Heart right ventricle (tissue), 16 donors: ENCODE measurements at regions not wholly inside any gene's neighbourhood (a gene's known extent, or its start where the extent isn't known, plus 50 kb on each side); places are given as distances from the start of the nearest gene placed in this dataset.

Source experiments
- ATAC-seq, 8 donors: fragments of 200-7000 bp; cut with Tn5 transposase; one replicate each; pipeline ENCODE4 v1.9.1; 2020; ENCODE audit warnings: mild to moderate bottlenecking in 8 of 8, moderate library complexity in 8 of 8, moderate number of reproducible peaks in 1 of 8
- DNase-seq, 2 donors: peaks; one replicate each; pipeline ENCODE4 v3.0.0-alpha.2; 2020
- H3K27ac ChIP-seq, 10 donors: fragments of 200-600 bp; sonication (generic) in 2 of 10; one replicate each; pipeline versions ENCODE4 v1.5.0 to v1.8.0; 2020 to 2022; ENCODE audit warnings: mild to moderate bottlenecking in 3 of 10
- H3K27me3 ChIP-seq, 7 donors: fragments of 200-600 bp; one replicate each; pipeline ENCODE4 v1.8.0; 2021 to 2022; ENCODE audit warnings: mild to moderate bottlenecking in 2 of 7
- H3K36me3 ChIP-seq, 9 donors: fragments of 200-600 bp; sonication (generic) in 1 of 9; one replicate each; pipeline versions ENCODE4 v1.5.0 to v1.8.0; 2020 to 2022; ENCODE audit warnings: mild to moderate bottlenecking in 2 of 9
- H3K4me1 ChIP-seq, 9 donors: fragments of 200-600 bp; sonication (generic) in 1 of 9; one replicate each; pipeline versions ENCODE4 v1.5.0 to v1.8.0; 2020 to 2022; ENCODE audit warnings: mild to moderate bottlenecking in 4 of 9
- H3K4me3 ChIP-seq, 10 donors: fragments of 200-600 bp; sonication (generic) in 2 of 10; one replicate each; pipeline versions ENCODE4 v1.5.0 to v1.8.0; 2020 to 2022; ENCODE audit warnings: mild to moderate bottlenecking in 7 of 10, moderate library complexity in 2 of 10
- H3K9me3 ChIP-seq, 11 donors: fragments of 200-600 bp in 10 of 11; sonication (generic) in 2 of 11; one replicate each; pipeline versions ENCODE4 v1.5.0 to v1.8.0; 2013 to 2022; ENCODE audit warnings: mild to moderate bottlenecking in 2 of 11, control low read depth in 1 of 11, moderate library complexity in 1 of 11
- WGBS, 2 donors: extraction: QIAGEN DNeasy Blood & Tissue Kit; methylation state at CpG; one replicate each; pipeline ENCODE4 v1.1.7; 2013; ENCODE audit warnings: inconsistent platforms in 1 of 2; 5-methylcytosine and 5-hydroxymethylcytosine counted together
- intact Hi-C, 10 donors: fragments of 100-400 bp; cut with DNase I; formaldehyde crosslinking; loops; one replicate each; pipeline versions ENCODE4 v1.11.1 to v1.14.2; 2022
- TF ChIP-seq, protein P1 (sequence below), 9 donors: fragments of 200-600 bp; sonication (generic) in 2 of 9; IDR thresholded peaks; one replicate each; pipeline versions ENCODE4 v1.5.0 to v1.8.0; 2021 to 2022; ENCODE audit warnings: antibody characterized with exemption in 9 of 9, mild to moderate bottlenecking in 5 of 9, moderate library complexity in 1 of 9
- donor health status: Arrhythmogenic right ventricular cardiomyopathy.
- donor health status: ischemic (EF 13 %, LVEDD 7.1; RV severe dilation, severe dysfunction).
- donor health status: healthy with polysubstance abuse.
- donor health status: DM: no; HTN: yes; CAD: no.
- donor health status: DM: no; HTN: no; CAD: no.
- donor health status: ischemic (EF 25% LVEDD 6.9; RV normal size, moderate dysfunction).
- donor health status: ischemic (EF 25% LVEDD 5.7; RV mildly dilated, moderate dysfunction).
- donor health status: healthy.
- donor health status: DM: yes; HTN: yes; CAD: no.
- donor health status: Ischemic cardiomyopathy.
- donor health status: ischemic (EF 35%, LVEDD 5.7; RV mildly dilated, moderate dysfunction).
- donor health status: nonischemic (EF 11% LVEDD 7.7; RV severe dilation, severe dysfunction).
- donor health status: DM: yes; HTN: yes; CAD: no.
- donor health status: PGD.
- donor health status: ischemic (EF 29% LVEDD 5.4; RV normal size, mild dysfunction).
- donor health status: nonischemic (EF 23%, LVEDD 6.1; RV moderate dilation, normal function).

DNA sequence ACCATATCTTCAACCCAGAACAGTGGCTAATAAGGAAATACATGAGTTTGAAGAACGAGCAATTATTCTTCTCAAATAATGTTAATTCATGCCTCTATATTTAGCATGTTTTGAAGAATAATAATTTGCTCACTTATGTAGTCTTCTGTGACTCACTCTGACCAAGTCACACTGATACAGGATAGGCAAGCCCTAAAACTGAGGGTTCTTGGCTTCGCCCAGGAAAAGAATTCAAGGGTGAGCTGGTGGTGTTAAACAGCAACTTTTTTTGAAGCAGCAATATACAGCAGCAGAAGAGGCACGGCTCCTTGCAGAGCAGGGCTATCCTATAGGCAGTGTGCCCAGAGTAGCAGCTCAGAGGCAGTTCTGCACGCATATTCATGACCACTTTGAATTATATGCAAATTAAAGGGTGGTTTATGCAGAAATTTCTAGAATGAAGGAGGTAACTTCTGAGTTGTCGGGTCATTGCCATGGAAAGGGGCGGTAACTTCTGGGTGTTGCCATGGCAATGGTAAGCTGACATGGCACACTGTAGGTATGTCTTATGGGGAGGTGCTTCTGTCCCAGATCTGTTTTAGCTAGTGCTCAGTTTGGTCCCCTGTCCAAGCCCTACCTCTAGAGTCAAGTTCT, 200.6 kb downstream of the RND3 start:
- DNase-seq, result no peak
- Histone ChIP-seq H3K27ac (no peak overlapping the region), H3K4me1 (peaks cover 0 to 11% (median 6%) of the 10 kb centered on the region in 9 donors), H3K27me3 (no peaks in the 10 kb centered on the region), H3K36me3 (no peaks in the 10 kb centered on the region), H3K9me3 (peaks cover 0 to 8% (median 0%) of the 10 kb centered on the region in 11 donors), H3K4me3 (no peak overlapping the region)
- WGBS, 2 donors, result 88 to 92% methylated on average over 6 of the region's 6 CpGs
- TF ChIP-seq, protein P1, sequence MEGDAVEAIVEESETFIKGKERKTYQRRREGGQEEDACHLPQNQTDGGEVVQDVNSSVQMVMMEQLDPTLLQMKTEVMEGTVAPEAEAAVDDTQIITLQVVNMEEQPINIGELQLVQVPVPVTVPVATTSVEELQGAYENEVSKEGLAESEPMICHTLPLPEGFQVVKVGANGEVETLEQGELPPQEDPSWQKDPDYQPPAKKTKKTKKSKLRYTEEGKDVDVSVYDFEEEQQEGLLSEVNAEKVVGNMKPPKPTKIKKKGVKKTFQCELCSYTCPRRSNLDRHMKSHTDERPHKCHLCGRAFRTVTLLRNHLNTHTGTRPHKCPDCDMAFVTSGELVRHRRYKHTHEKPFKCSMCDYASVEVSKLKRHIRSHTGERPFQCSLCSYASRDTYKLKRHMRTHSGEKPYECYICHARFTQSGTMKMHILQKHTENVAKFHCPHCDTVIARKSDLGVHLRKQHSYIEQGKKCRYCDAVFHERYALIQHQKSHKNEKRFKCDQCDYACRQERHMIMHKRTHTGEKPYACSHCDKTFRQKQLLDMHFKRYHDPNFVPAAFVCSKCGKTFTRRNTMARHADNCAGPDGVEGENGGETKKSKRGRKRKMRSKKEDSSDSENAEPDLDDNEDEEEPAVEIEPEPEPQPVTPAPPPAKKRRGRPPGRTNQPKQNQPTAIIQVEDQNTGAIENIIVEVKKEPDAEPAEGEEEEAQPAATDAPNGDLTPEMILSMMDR (IDR thresholded peaks at IDR 0.05), result no peak
- no peak for ATAC-seq
- intact Hi-C loops, result loop anchor here in 2 of 10 donors (10.0 kb wide), 2 partner anchors 188 to 198 kb away; partner anchors contain the start of gene RND3 (in 1 of the 2)

DNA sequence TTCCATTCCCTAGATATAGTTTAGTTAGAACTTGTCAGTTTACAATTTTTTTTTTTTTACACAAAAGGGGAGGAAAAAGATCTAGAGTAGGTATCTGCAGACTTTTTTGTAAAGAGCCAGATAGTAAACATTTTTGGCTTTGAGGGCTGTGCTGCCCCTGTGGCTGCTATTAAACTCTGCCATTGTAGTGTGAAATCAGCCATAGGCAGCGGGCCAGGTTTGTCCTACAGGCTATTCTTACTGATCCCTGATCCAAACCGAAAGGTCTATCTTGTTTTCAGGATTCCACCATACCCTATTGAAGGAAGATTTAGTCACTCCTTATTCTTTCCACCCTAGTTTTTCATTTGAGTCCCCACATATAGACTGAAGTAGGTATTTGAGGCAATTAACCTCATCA, 203.4 kb downstream of the RND3 start:
- intact Hi-C loops, result loop anchor here in 3 of 10 donors (5.0 to 10.0 kb wide), 3 partner anchors 191 to 203 kb away; partner anchors contain the start of gene RND3 (in 2 of the 3)
- 92 to 96% methylated on average over 2 of the region's 2 CpGs for WGBS, 2 donors
- Histone ChIP-seq H3K4me3 (no peak overlapping the region), H3K27ac (no peak overlapping the region), H3K9me3 (peaks cover 0 to 5% (median 0%) of the 10 kb centered on the region in 11 donors), H3K4me1 (peaks cover 0 to 26% (median 6%) of the 10 kb centered on the region in 9 donors), H3K27me3 (no peaks in the 10 kb centered on the region), H3K36me3 (no peaks in the 10 kb centered on the region)
- TF ChIP-seq, protein P1 (IDR thresholded peaks at IDR 0.05), result no peak
- DNase-seq (no peak), ATAC-seq (no peak)

DNA sequence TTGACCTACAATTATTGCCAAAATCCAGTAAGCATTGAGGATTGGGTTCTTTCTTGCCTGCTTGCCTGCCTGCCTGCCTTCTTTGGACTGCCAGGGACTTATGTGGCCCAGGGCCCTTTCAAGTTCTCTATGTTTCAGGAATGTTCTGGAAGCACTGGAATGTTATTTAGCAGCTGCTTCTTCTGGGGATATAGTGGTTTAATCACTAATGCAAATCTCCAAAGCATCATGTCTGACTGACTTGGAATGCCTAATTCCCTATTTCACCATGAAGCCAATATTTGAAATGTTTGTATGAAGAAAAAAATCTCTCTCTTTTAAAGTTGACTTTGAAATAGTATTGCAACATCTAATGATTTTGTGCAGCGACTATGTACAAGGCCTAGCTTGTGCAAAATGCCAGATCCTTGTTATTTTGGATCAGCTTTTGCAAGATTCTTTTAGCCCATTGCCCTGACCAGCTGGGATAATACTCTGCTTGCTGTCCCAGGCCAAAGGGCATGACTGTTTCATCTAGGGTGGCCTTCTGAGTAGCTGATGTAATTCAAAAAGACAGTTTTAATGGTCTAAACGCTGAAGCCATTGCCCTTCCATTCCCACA, 204.6 kb downstream of the RND3 start:
- WGBS, 2 donors, result 58 to 74% methylated on average over 2 of the region's 2 CpGs

DNA sequence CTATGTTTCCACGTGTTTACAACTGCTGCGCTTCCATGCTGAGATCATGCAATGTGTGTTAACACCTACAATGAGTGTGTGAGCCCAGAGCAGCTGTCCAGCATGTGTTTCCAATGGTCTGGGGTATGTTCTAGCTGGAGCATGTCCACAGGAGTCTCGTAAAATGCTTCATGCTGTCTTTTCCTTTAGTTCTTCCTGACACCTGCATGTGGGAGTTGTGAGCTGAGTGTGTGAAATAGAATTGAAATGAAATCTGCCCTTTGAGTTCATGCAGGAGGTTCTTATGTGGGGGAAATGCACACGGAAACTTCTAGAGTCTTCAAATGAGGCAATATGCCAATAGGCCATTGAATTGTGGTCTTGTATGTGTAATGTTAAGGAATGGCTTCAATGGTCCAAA, 205.1 kb downstream of the RND3 start:
- peaks cover 0 to 27% (median 6%) of the 10 kb centered on the region in 9 donors for H3K4me1 ChIP-seq
- 76 to 79% methylated on average over 4 of the region's 4 CpGs for WGBS, 2 donors
- intact Hi-C loops, result loop anchor here in 3 of 10 donors (5.0 to 10.0 kb wide), 3 partner anchors 192 to 205 kb away; partner anchors contain the start of gene RND3 (in 2 of the 3)
- no peak overlapping the region for H3K4me3 ChIP-seq
- H3K27me3 ChIP-seq, result no peaks in the 10 kb centered on the region
- ATAC-seq (no peak), DNase-seq (no peak)
- no peaks in the 10 kb centered on the region for H3K36me3 ChIP-seq
- H3K27ac ChIP-seq, result peak overlapping the region in 5 of 10 donors; percentile 6 to 56 (median 30)
- peaks cover 0 to 20% (median 0%) of the 10 kb centered on the region in 11 donors for H3K9me3 ChIP-seq
- TF ChIP-seq, protein P1 (IDR thresholded peaks at IDR 0.05), result no peak

More for the DNA sequence above, 204.6 kb downstream of the RND3 start:
- Histone ChIP-seq H3K36me3 (no peaks in the 10 kb centered on the region), H3K4me1 (peaks cover 0 to 27% (median 6%) of the 10 kb centered on the region in 9 donors), H3K27ac (peak overlapping the region in 5 of 10 donors; percentile 6 to 56 (median 30)), H3K27me3 (no peaks in the 10 kb centered on the region), H3K4me3 (no peak overlapping the region), H3K9me3 (peaks cover 0 to 15% (median 0%) of the 10 kb centered on the region in 11 donors)
- DNase-seq, result peak in 1 of 2 donors; percentile 22
- peak; percentile 28 to 85 (median 60) for ATAC-seq
- intact Hi-C loops, result loop anchor here in 3 of 10 donors (5.0 to 10.0 kb wide), 3 partner anchors 192 to 204 kb away; partner anchors contain the start of gene RND3 (in 2 of the 3)
- TF ChIP-seq, protein P1 (IDR thresholded peaks at IDR 0.05), result no peak
